IMR-90 (cell line): ENCODE measurements at regions not wholly inside any gene's neighbourhood (a gene's known extent, or its start where the extent isn't known, plus 50 kb on each side); places are given as distances from the start of the nearest gene placed in this dataset.
"Not testable (repeated sequence)": the region's sequence is repeated elsewhere in the genome, so short reads cannot be mapped to it uniquely, and the experiment has no call there.

Source experiments
- ATAC-seq: fragments of 200-7000 bp; cut with Tn5 transposase; 2 replicates; pipeline ENCODE4 v1.9.1; 2020; ENCODE audit warnings: low read depth, mild to moderate bottlenecking, moderate library complexity
- BruUV-seq: library from RNA; stranded (reverse); fragments of 400-500 nt; replicated peaks from 2 replicates; lab custom pipeline; 2021; lab: Mats Ljungman, UMichigan
- CTCF ChIA-PET: fragments of 300-600 bp; formaldehyde crosslinking; extraction: SDS; loops from one replicate; lab custom pipeline; 2021; ENCODE audit warnings: antibody characterized with exemption; lab: Yijun Ruan, JAX
- POLR2A ChIA-PET: fragments of 300-600 bp; sonication (Branson Sonifier 250); formaldehyde crosslinking; loops from one replicate; lab custom pipeline; 2022; ENCODE audit warnings: antibody characterized with exemption; ENCODE audit not compliant: unreplicated experiment; lab: Charles Lee
- DNase-seq: peaks from one replicate; pipeline ENCODE4 v3.0.0; 2013
- H2AFZ ChIP-seq: replicated peaks from 2 replicates; pipeline ENCODE3; 2013; ENCODE audit warnings: low read length, mild to moderate bottlenecking; ENCODE audit not compliant: poor library complexity
- H2AK5ac ChIP-seq: 2 replicates; pipeline ENCODE4 v1.6.1; 2013; ENCODE audit warnings: low read depth, low read length, inconsistent platforms
- H2AK9ac ChIP-seq: replicated peaks from 2 replicates; pipeline ENCODE3; 2013; ENCODE audit warnings: mild to moderate bottlenecking, low read depth, low read length, moderate library complexity; ENCODE audit not compliant: poor library complexity
- H2BK120ac ChIP-seq: 2 replicates; pipeline ENCODE4 v1.6.1; 2013; ENCODE audit warnings: low read depth, low read length, inconsistent platforms
- H2BK15ac ChIP-seq: 3 replicates; pipeline ENCODE4 v1.6.1; 2013; ENCODE audit warnings: low read depth, low read length, inconsistent platforms
- H2BK20ac ChIP-seq: 2 replicates; pipeline ENCODE4 v1.6.1; 2013; ENCODE audit warnings: low read depth, mild to moderate bottlenecking, inconsistent platforms, low read length, moderate library complexity
- H2BK5ac ChIP-seq: 2 replicates; pipeline ENCODE4 v1.6.1; 2013; ENCODE audit warnings: mild to moderate bottlenecking, low read depth, low read length, inconsistent platforms; ENCODE audit not compliant: poor library complexity, severe bottlenecking
- H3K14ac ChIP-seq: replicated peaks from 2 replicates; pipeline ENCODE4 v1.6.1; 2013; ENCODE audit warnings: low read depth, low read length, inconsistent platforms
- H3K18ac ChIP-seq: 2 replicates; pipeline ENCODE4 v1.6.1; 2013; ENCODE audit warnings: low read depth, low read length, control low read depth
- H3K23ac ChIP-seq: 2 replicates; pipeline ENCODE4 v1.6.1; 2013; ENCODE audit warnings: low read depth, low read length, inconsistent platforms
- H3K27ac ChIP-seq: 2 replicates; pipeline ENCODE4 v1.5.1; 2013; ENCODE audit warnings: mild to moderate bottlenecking, control low read depth, low read length; ENCODE audit not compliant: insufficient read depth
- H3K27me3 ChIP-seq: 2 replicates; pipeline ENCODE4 v1.6.1; 2013; ENCODE audit warnings: low read length; ENCODE audit not compliant: control insufficient read depth, insufficient read depth
- H3K36me3 ChIP-seq: 2 replicates; pipeline ENCODE4 v1.6.1; 2013; ENCODE audit warnings: low read length, mixed read lengths; ENCODE audit not compliant: control insufficient read depth, insufficient read depth
- H3K4ac ChIP-seq: 2 replicates; pipeline ENCODE4 v1.6.1; 2013; ENCODE audit warnings: low read depth, low read length, inconsistent platforms
- H3K4me1 ChIP-seq: 2 replicates; pipeline ENCODE4 v1.6.1; 2013; ENCODE audit warnings: low read length, mixed read lengths; ENCODE audit not compliant: control insufficient read depth, insufficient read depth
- H3K4me2 ChIP-seq: 2 replicates; pipeline ENCODE4 v1.6.1; 2013; ENCODE audit warnings: low read depth, mild to moderate bottlenecking, control low read depth, low read length, moderate library complexity
- H3K4me3 ChIP-seq: 2 replicates; pipeline ENCODE4 v1.5.1; 2013; ENCODE audit warnings: low read depth, mild to moderate bottlenecking, control low read depth, low read length, moderate library complexity; ENCODE audit not compliant: insufficient read depth
- H3K56ac ChIP-seq: 2 replicates; pipeline ENCODE4 v1.6.1; 2013; ENCODE audit warnings: low read length, inconsistent platforms; ENCODE audit not compliant: insufficient read depth; ENCODE audit errors: extremely low read depth
- H3K79me1 ChIP-seq, 2 experiments: 2 replicates each; pipeline ENCODE4 v1.6.1; 2013; ENCODE audit warnings: low read length in 2 of 2, inconsistent platforms in 1 of 2, low read depth in 1 of 2
- H3K9ac ChIP-seq: 2 replicates; pipeline ENCODE4 v1.6.1; 2013; ENCODE audit warnings: low read depth, low read length, control low read depth
- H3K9me1 ChIP-seq: 2 replicates; pipeline ENCODE4 v1.6.1; 2013; ENCODE audit warnings: low read length, inconsistent platforms; ENCODE audit not compliant: insufficient read depth
- H3K9me3 ChIP-seq: 2 replicates; pipeline ENCODE4 v1.6.1; 2013; ENCODE audit warnings: low read length; ENCODE audit not compliant: control insufficient read depth, insufficient read depth
- H4K20me1 ChIP-seq: 2 replicates; pipeline ENCODE4 v1.6.1; 2013; ENCODE audit warnings: low read length, inconsistent platforms; ENCODE audit not compliant: insufficient read depth
- H4K5ac ChIP-seq: 2 replicates; pipeline ENCODE4 v1.6.1; 2013; ENCODE audit warnings: mild to moderate bottlenecking, low read depth, low read length, control low read depth
- H4K8ac ChIP-seq, 2 experiments: 2 replicates each; pipeline ENCODE4 v1.6.1; 2013; ENCODE audit warnings: low read depth in 2 of 2, low read length in 2 of 2, control low read depth in 1 of 2, inconsistent platforms in 1 of 2
- H4K91ac ChIP-seq: 2 replicates; pipeline ENCODE4 v1.6.1; 2013; ENCODE audit warnings: low read depth, low read length, inconsistent platforms; ENCODE audit not compliant: insufficient read depth
- RFX5 ChIP-seq: IDR thresholded peaks from 2 replicates; pipeline ENCODE4 v1.8.0; 2012; ENCODE audit warnings: low read depth, mild to moderate bottlenecking, low read length, moderate library complexity
- WGBS, 2 experiments: methylation state at CpG; one replicate each; pipeline versions ENCODE4 v1.1.5 to v1.1.7; 2013; ENCODE audit warnings: missing lambda C conversion rate in 2 of 2; ENCODE audit not compliant: insufficient read length in 1 of 2; ENCODE audit errors: extremely low coverage in 2 of 2; 5-methylcytosine and 5-hydroxymethylcytosine counted together
- dilution Hi-C: fragments of 300-500 bp; cut with HindIII; formaldehyde crosslinking; loops from one replicate; pipeline ENCODE4 v1.14.3; 2018; ENCODE audit warnings: low sequenced_read_pairs; ENCODE audit not compliant: unreplicated experiment
- in situ Hi-C: fragments of 300-500 bp; cut with MboI; formaldehyde crosslinking; loops from 3 replicates; pipeline ENCODE4 v1.14.3; 2019; ENCODE audit warnings: low sequenced_read_pairs, inconsistent platforms, mixed read lengths
- intact Hi-C: fragments of 100-400 bp; cut with micrococcal nuclease; formaldehyde crosslinking; loops from 2 replicates; pipeline ENCODE4 v1.10.0; 2022

GRCh38 chr20:48490961-48491831 is 336.6 kb downstream of the PREX1 start (continued):
- no peak for TF ChIP-seq RFX5

DNA sequence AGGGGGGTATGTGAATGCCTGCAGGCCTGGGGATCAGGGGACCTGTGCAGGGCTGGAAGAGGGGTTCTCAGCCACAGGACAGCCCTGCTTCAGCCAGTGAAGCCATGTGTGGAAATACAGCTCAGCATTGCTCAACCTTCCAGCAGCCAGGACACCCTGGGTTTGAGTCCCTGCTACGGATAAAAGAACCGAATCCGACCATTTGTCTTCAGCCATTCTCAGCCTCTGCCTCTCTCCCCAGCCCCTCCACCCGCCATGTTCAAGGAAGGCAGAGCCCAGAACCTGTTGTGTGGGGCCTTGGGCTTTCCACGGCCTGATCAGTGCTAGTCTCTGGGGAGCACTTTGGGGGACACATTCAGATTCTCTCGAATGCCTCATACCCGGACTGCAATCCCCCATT is 337.5 kb downstream of the PREX1 start:
- H2AK9ac ChIP-seq, H3K27me3 ChIP-seq, H3K18ac ChIP-seq, H3K23ac ChIP-seq, H3K4me2 ChIP-seq, BruUV-seq, H3K4ac ChIP-seq, H3K36me3 ChIP-seq, POLR2A ChIA-PET, H4K5ac ChIP-seq, H2BK20ac ChIP-seq, H2AFZ ChIP-seq, H3K56ac ChIP-seq, H2BK120ac ChIP-seq, H3K4me1 ChIP-seq, H3K9ac ChIP-seq, H2BK5ac ChIP-seq, dilution Hi-C loops, H4K8ac ChIP-seq, CTCF ChIA-PET, DNase-seq, ATAC-seq, H2BK15ac ChIP-seq, H3K27ac ChIP-seq, H4K91ac ChIP-seq, H4K20me1 ChIP-seq, intact Hi-C loops, H2AK5ac ChIP-seq, in situ Hi-C loops, H3K4me3 ChIP-seq, H3K9me3 ChIP-seq, H3K9me1 ChIP-seq, H3K14ac ChIP-seq, H3K79me1 ChIP-seq: not testable (repeated sequence)
- no CpG with 5 or more reads among the region's 7 CpGs for WGBS, 2 experiments
